Endothelial cell of umbilical vein (primary cell): ENCODE measurements at regions not wholly inside any gene's neighbourhood (a gene's known extent, or its start where the extent isn't known, plus 50 kb on each side); places are given as distances from the start of the nearest gene placed in this dataset.

Experiments used
- BruUV-seq: library from RNA; stranded (reverse); fragments of 400-500 nt; replicated peaks from 2 replicates; lab custom pipeline; 2021; lab: Mats Ljungman, UMichigan
- CTCF ChIA-PET: fragments of 300-600, 350-600 bp; sonication (Branson Sonifier 250); formaldehyde crosslinking; loops from one replicate; lab custom pipeline; 2021; ENCODE audit warnings: antibody characterized with exemption, inconsistent platforms; lab: Charles Lee
- POLR2A ChIA-PET: fragments of 300-600, 350-600 bp; sonication (Branson Sonifier 250); formaldehyde crosslinking; loops from one replicate; lab custom pipeline; 2021; ENCODE audit warnings: antibody characterized with exemption, inconsistent platforms; lab: Charles Lee
- DNase-seq: peaks from one replicate; pipeline ENCODE4 v3.0.0-alpha.2; 2011; ENCODE audit warnings: low read depth, low spot score
- FAIRE-seq: peaks from 2 replicates; lab custom pipeline; 2011; peaks lifted over from hg19 to GRCh38; lab: Jason Lieb, UNC
- H2AFZ ChIP-seq: 2 replicates; pipeline ENCODE4 v1.6.0; 2012; ENCODE audit warnings: low read depth, low read length, control low read depth, inconsistent platforms
- H3K27ac ChIP-seq: 2 replicates; pipeline ENCODE4 v1.5.1; 2011; ENCODE audit warnings: low read depth, mild to moderate bottlenecking, control low read depth, low read length, moderate library complexity; ENCODE audit not compliant: insufficient read depth
- H3K27me3 ChIP-seq, 2 experiments: 2 replicates each; pipeline versions ENCODE4 v1.6.0 to v1.6.1; 2011; ENCODE audit warnings: low read length in 2 of 2, mixed read lengths in 1 of 2; ENCODE audit not compliant: control insufficient read depth in 2 of 2, insufficient read depth in 2 of 2
- H3K36me3 ChIP-seq, 2 experiments: 2 replicates in 1 of 2; 3 replicates in 1 of 2; pipeline ENCODE4 v1.5.1; 2011; ENCODE audit warnings: low read length in 2 of 2, mild to moderate bottlenecking in 1 of 2, moderate library complexity in 1 of 2; ENCODE audit not compliant: control insufficient read depth in 2 of 2, insufficient read depth in 2 of 2; ENCODE audit errors: extremely low read depth in 1 of 2
- H3K4me1 ChIP-seq: 3 replicates; pipeline ENCODE4 v1.5.1; 2011; ENCODE audit warnings: mild to moderate bottlenecking, low read length; ENCODE audit not compliant: control insufficient read depth, insufficient read depth; ENCODE audit errors: extremely low read depth
- H3K4me2 ChIP-seq: 2 replicates; pipeline ENCODE4 v1.6.1; 2011; ENCODE audit warnings: low read length, control low read depth, mixed read lengths; ENCODE audit not compliant: insufficient read depth
- H3K4me3 ChIP-seq, 3 experiments: fragments of 200-600 bp in 1 of 3; sonication (generic), shearing (Covaris generic) in 1 of 3; replicated peaks in 1 of 3; 2 replicates each; pipeline ENCODE4 v1.5.1; 2011 to 2016; ENCODE audit warnings: control low read depth in 3 of 3, low read length in 3 of 3, mild to moderate bottlenecking in 2 of 3, inconsistent platforms in 1 of 3, low read depth in 1 of 3, moderate library complexity in 1 of 3; ENCODE audit not compliant: insufficient read depth in 1 of 3
- H3K79me2 ChIP-seq: 2 replicates; pipeline ENCODE4 v1.6.0; 2012; ENCODE audit warnings: low read length, inconsistent platforms; ENCODE audit not compliant: control insufficient read depth, insufficient read depth
- H3K9ac ChIP-seq: replicated peaks from 2 replicates; pipeline ENCODE3; 2011; ENCODE audit warnings: low read length, control low read depth; ENCODE audit not compliant: insufficient read depth; ENCODE audit errors: extremely low read depth
- H3K9me1 ChIP-seq: replicated peaks from 3 replicates; pipeline ENCODE4 v1.6.0; 2011; ENCODE audit warnings: mild to moderate bottlenecking, low read length; ENCODE audit not compliant: control insufficient read depth, insufficient read depth; ENCODE audit errors: extremely low read depth
- H3K9me3 ChIP-seq: replicated peaks from 2 replicates; pipeline ENCODE4 v1.5.1; 2012; ENCODE audit warnings: low read length, inconsistent platforms; ENCODE audit not compliant: control insufficient read depth, insufficient read depth
- H4K20me1 ChIP-seq: replicated peaks from 2 replicates; pipeline ENCODE3; 2011; ENCODE audit warnings: mild to moderate bottlenecking, low read length; ENCODE audit not compliant: control insufficient read depth, insufficient read depth; ENCODE audit errors: extremely low read depth
- CTCF ChIP-seq, 2 donors: IDR thresholded peaks; 1 replicate in 1 of 2; 2 replicates in 1 of 2; pipeline ENCODE4 v1.5.1; 2011; ENCODE audit warnings: low read length in 2 of 2, mild to moderate bottlenecking in 2 of 2, moderate library complexity in 2 of 2, control low read depth in 1 of 2, inconsistent platforms in 1 of 2, low read depth in 1 of 2; ENCODE audit not compliant: insufficient read depth in 1 of 2; ENCODE audit errors: extremely low read depth in 1 of 2
- EZH2 ChIP-seq: IDR thresholded peaks from 2 replicates; pipeline ENCODE4 v1.6.1; 2012; ENCODE audit warnings: borderline replicate concordance, low read depth, mild to moderate bottlenecking, moderate library complexity, low read length, inconsistent platforms; ENCODE audit not compliant: severe bottlenecking
- FOS ChIP-seq: IDR thresholded peaks from 2 replicates; pipeline ENCODE4 v1.6.1; 2011; ENCODE audit warnings: mild to moderate bottlenecking, low read length, moderate library complexity, borderline replicate concordance; ENCODE audit not compliant: insufficient read depth
- GATA2 ChIP-seq: IDR thresholded peaks from 2 replicates; pipeline ENCODE4 v1.7.0; 2011; ENCODE audit warnings: low read depth, mild to moderate bottlenecking, moderate library complexity, mixed read lengths, low read length; ENCODE audit not compliant: insufficient read length, insufficient read depth
- JUN ChIP-seq: IDR thresholded peaks from 2 replicates; pipeline ENCODE4 v1.6.1; 2011; ENCODE audit warnings: borderline replicate concordance, low read depth; ENCODE audit not compliant: insufficient read length, insufficient read depth
- MAX ChIP-seq: IDR thresholded peaks from 2 replicates; pipeline ENCODE4 v1.6.1; 2011; ENCODE audit not compliant: insufficient read depth, insufficient read length
- MYC ChIP-seq: IDR thresholded peaks from one replicate; pipeline ENCODE4 v1.6.1; 2011; ENCODE audit warnings: mild to moderate bottlenecking, low read depth, low read length
- POLR2A ChIP-seq: IDR thresholded peaks from 2 replicates; pipeline ENCODE4 v1.6.1; 2012; ENCODE audit warnings: low read depth, mild to moderate bottlenecking, control low read depth, low read length
- POLR2AphosphoS5 ChIP-seq: IDR thresholded peaks from 2 replicates; pipeline ENCODE4 v1.6.1; 2012; ENCODE audit warnings: low read depth, mild to moderate bottlenecking, control low read depth, low read length, moderate library complexity; ENCODE audit not compliant: insufficient read depth
- dilution Hi-C: fragments of 300-500 bp; cut with MboI; formaldehyde crosslinking; loops from one replicate; pipeline ENCODE4 v1.15.0; 2019; ENCODE audit warnings: low sequenced_read_pairs; ENCODE audit not compliant: extremely low pct_ligation_motif_present
- intact Hi-C: fragments of 100-400 bp; cut with micrococcal nuclease; formaldehyde crosslinking; loops from one replicate; pipeline ENCODE4 v1.10.0; 2022

GRCh38 chr21:15406791-15407190 is 323.0 kb upstream of the USP25 start:
- no peak overlapping the region for H3K4me2 ChIP-seq
- H3K9me1 ChIP-seq, result no peaks in the 10 kb centered on the region
- ChIA-PET POLR2A (no interaction called here), CTCF (no interaction called here)
- H2AFZ ChIP-seq, result no peak overlapping the region
- H3K4me1 ChIP-seq, result no peaks in the 10 kb centered on the region
- H3K9ac ChIP-seq, result no peak overlapping the region
- no peak overlapping the region for H3K4me3 ChIP-seq
- intact Hi-C loops, result no loop called here
- dilution Hi-C loops, result no loop called here
- H3K36me3 ChIP-seq, result no peaks in the 10 kb centered on the region
- H3K27ac ChIP-seq, result no peak overlapping the region
- no peaks in the 10 kb centered on the region for H3K79me2 ChIP-seq
- FAIRE-seq (no peak), DNase-seq (no peak)
- no peaks in the 10 kb centered on the region for H3K9me3 ChIP-seq
- no peak for TF ChIP-seq JUN
- no peak for TF ChIP-seq CTCF (IDR thresholded peaks at IDR 0.05; ENCODE audit: extremely low read depth in 1 of 2, insufficient read depth in 1 of 2, low read depth in 1 of 2, low read length in 2 of 2)
- no peak for TF ChIP-seq FOS
- no peak for TF ChIP-seq GATA2
- no peak for TF ChIP-seq MYC
- TF ChIP-seq POLR2A, result no peak
- no peak for TF ChIP-seq MAX
- no peak for TF ChIP-seq EZH2
- no peak for TF ChIP-seq POLR2AphosphoS5
- no peaks in the 10 kb centered on the region for H4K20me1 ChIP-seq
- BruUV-seq, result no TSS peak
- peaks cover 0 to 2% of the 10 kb centered on the region in 2 experiments for H3K27me3 ChIP-seq
